T-helper 9 cell (primary cell): ENCODE measurements at regions not wholly inside any gene's neighbourhood (a gene's known extent, or its start where the extent isn't known, plus 50 kb on each side); places are given as distances from the start of the nearest gene placed in this dataset.
"Not testable (repeated sequence)": the region's sequence is repeated elsewhere in the genome, so short reads cannot be mapped to it uniquely, and the experiment has no call there.

Experiments
- DNase-seq: peaks from one replicate; pipeline ENCODE4 v3.0.0-alpha.2; 2020

GRCh38 chr2:7324706-7325105 is 407.5 kb downstream of the RNF144A start:
- DNase-seq, result no peak

- DNase-seq, result no peak
These were observed 408.0 kb downstream of the RNF144A start for GRCh38 chr2:7325186-7325585.

- DNase-seq, result no peak
These were observed 412.3 kb downstream of the RNF144A start for GRCh38 chr2:7329465-7329864.

- no peak for DNase-seq
These were observed 416.1 kb downstream of the RNF144A start for GRCh38 chr2:7333189-7333765.

- DNase-seq, result no peak
These were observed 416.8 kb downstream of the RNF144A start for GRCh38 chr2:7333960-7334493.

GRCh38 chr2:7338961-7339360 is 421.7 kb downstream of the RNF144A start:
- DNase-seq, result no peak

- no peak for DNase-seq
These were observed 429.1 kb downstream of the RNF144A start for GRCh38 chr2:7346336-7346735.

- DNase-seq, result no peak
These were observed 431.5 kb downstream of the RNF144A start for GRCh38 chr2:7348761-7349160.

GRCh38 chr2:7352191-7352590 is 435.0 kb downstream of the RNF144A start:
- no peak for DNase-seq

- no peak for DNase-seq
These were observed 436.4 kb downstream of the RNF144A start for GRCh38 chr2:7353571-7353970.

- DNase-seq, result no peak
These were observed 438.6 kb downstream of the RNF144A start for GRCh38 chr2:7355781-7356180.

- no peak for DNase-seq
These were observed 439.8 kb downstream of the RNF144A start for GRCh38 chr2:7356909-7357584.

GRCh38 chr2:7357993-7358392 is 440.8 kb downstream of the RNF144A start:
- DNase-seq, result no peak

GRCh38 chr2:7358865-7359447 is 441.7 kb downstream of the RNF144A start:
- no peak for DNase-seq

- no peak for DNase-seq
These were observed 446.7 kb downstream of the RNF144A start for GRCh38 chr2:7363906-7364305.

- no peak for DNase-seq
These were observed 451.0 kb downstream of the RNF144A start for GRCh38 chr2:7368211-7368610.

- no peak for DNase-seq
These were observed 455.9 kb downstream of the RNF144A start for GRCh38 chr2:7373156-7373555.

GRCh38 chr2:7375901-7376300 is 458.7 kb downstream of the RNF144A start:
- no peak for DNase-seq

GRCh38 chr2:7377916-7378569 is 460.8 kb downstream of the RNF144A start:
- no peak for DNase-seq

GRCh38 chr2:7378591-7378990 is 461.4 kb downstream of the RNF144A start:
- DNase-seq, result no peak

- no peak for DNase-seq
These were observed 462.6 kb downstream of the RNF144A start for GRCh38 chr2:7379799-7380198.

- DNase-seq, result no peak
These were observed 467.6 kb downstream of the RNF144A start for GRCh38 chr2:7384773-7385349.

GRCh38 chr2:7390311-7390710 is 473.1 kb downstream of the RNF144A start:
- DNase-seq, result not testable (repeated sequence)
